ENCODE measurements at regions not wholly inside any gene's neighbourhood (a gene's known extent, or its start where the extent isn't known, plus 50 kb on each side); places are given as distances from the start of the nearest gene placed in this dataset.
A peak's percentile ranks its signal among the peaks of the same experiment; 100 is the strongest.

DNA sequence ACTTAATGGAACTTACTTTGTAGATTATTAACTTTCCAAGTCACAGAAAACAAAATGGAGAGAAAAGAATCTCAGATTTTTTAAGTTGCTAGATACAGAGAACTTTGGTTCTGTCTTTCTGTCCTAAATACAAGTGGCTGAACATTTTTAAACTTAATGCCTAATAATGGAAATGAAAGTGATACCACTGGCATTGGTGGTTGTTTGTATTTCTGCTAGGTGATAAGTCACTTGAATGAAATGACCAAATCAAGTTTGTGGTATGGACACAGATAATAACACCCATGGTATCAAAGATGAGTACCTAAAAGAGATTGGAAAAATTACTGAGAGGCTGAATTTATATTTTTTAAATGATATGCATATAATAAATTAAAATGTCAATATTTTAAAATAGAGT is 502.1 kb downstream of the CNTN6 start:
- H3K4me3 ChIP-seq (ENCODE audit: low read depth, low read length), result no peak overlapping the region
- TF ChIP-seq POLR2A (IDR thresholded peaks at IDR 0.05; ENCODE audit: extremely low read depth, insufficient read length) (no peak), MYC (IDR thresholded peaks at IDR 0.05; ENCODE audit: low read depth, low read length) (no peak)
- TF ChIP-seq, protein P1, sequence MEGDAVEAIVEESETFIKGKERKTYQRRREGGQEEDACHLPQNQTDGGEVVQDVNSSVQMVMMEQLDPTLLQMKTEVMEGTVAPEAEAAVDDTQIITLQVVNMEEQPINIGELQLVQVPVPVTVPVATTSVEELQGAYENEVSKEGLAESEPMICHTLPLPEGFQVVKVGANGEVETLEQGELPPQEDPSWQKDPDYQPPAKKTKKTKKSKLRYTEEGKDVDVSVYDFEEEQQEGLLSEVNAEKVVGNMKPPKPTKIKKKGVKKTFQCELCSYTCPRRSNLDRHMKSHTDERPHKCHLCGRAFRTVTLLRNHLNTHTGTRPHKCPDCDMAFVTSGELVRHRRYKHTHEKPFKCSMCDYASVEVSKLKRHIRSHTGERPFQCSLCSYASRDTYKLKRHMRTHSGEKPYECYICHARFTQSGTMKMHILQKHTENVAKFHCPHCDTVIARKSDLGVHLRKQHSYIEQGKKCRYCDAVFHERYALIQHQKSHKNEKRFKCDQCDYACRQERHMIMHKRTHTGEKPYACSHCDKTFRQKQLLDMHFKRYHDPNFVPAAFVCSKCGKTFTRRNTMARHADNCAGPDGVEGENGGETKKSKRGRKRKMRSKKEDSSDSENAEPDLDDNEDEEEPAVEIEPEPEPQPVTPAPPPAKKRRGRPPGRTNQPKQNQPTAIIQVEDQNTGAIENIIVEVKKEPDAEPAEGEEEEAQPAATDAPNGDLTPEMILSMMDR (IDR thresholded peaks at IDR 0.05; ENCODE audit: low read depth, low read length), result no peak
- TF ChIP-seq, protein P2, sequence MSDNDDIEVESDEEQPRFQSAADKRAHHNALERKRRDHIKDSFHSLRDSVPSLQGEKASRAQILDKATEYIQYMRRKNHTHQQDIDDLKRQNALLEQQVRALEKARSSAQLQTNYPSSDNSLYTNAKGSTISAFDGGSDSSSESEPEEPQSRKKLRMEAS (IDR thresholded peaks at IDR 0.05; ENCODE audit: low read depth, low read length), result no peak
- DNase-seq (ENCODE audit: low read depth), result no peak

DNA sequence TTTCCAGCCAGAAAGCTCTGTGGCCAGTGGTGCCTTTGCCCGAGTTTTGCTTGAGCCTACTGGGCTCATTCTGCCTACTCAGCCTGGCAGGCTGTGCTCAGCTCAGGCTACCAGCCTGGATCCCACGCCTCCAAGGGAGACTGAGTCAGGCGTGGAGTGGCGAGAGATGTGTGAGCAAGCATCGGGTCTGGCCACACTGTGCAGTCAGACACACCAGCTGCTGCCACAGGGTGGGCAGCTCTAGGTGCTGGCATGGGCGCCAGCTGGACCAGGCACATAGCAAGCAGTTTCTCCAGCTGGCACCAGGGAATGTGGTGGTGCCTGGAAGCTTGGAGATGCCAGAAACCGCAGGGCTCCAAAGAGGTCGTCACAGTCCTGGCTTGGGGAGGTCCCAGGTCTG is 498.5 kb upstream of the CNTN4 start:
- DNase-seq (ENCODE audit: low read depth), result no peak
- no peak overlapping the region for H3K4me3 ChIP-seq (ENCODE audit: low read depth, low read length)
- TF ChIP-seq, protein P1 (IDR thresholded peaks at IDR 0.05; ENCODE audit: low read depth, low read length), result no peak
- no peak for TF ChIP-seq POLR2A (IDR thresholded peaks at IDR 0.05; ENCODE audit: extremely low read depth, insufficient read length)
- TF ChIP-seq, protein P2 (IDR thresholded peaks at IDR 0.05; ENCODE audit: low read depth, low read length), result no peak
- no peak for TF ChIP-seq MYC (IDR thresholded peaks at IDR 0.05; ENCODE audit: low read depth, low read length)

DNA sequence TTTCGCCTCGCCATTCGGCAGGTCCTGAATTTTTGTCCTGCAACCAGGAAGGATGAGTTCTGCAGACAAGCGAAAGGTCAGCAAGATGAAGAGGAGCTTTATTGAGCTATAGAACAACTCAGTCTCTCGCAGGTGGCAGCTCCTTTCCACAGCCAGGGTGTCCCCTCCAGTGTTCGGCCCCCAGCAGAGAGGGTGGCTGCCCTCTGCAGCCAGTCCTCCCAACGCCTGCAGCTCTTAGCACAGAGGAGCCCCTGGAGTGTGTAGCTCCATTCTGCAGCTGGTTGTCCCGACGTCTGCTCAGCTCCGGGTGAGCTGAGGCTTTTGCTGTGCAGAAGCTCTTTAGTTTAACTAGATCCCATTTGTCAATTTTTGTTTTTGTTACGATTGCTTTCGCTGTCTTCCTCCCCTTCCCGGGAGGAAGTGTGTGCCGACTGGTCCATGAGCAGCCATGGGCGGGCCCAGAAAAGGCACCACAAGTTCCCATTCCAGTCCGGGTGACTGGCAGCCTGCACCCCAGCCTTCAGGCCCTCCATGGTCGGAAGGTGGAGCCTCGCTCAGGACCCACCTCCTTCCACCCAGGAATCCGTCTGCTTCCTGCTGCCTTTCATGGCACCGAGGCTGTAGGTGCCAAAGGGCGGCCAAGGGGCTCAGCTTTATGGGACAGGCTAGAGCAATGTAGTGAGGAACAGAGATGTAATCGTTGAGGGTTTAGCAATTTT is 497.8 kb upstream of the CNTN4 start:
- no peak for TF ChIP-seq MYC (IDR thresholded peaks at IDR 0.05; ENCODE audit: low read depth, low read length)
- H3K4me3 ChIP-seq (ENCODE audit: low read depth, low read length), result no peak overlapping the region
- no peak for DNase-seq (ENCODE audit: low read depth)

DNA sequence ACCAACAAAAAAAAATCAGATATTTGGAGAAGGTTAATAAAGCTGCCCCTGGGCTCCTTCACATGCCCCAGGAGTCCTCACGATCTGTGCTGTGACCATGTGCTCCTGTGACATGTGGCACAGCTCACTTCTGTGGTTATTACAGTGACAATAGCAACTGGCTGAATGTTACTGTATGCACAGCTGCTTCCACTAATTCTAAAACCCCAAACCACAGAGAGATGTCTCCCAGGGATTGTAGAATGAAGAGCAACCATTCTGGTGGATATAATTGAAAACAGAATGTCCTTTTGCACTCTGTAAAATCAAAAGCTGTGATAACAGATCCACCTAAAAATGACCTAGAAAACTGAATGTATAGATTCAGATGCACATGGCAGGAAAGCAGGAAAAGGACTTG is 489.2 kb upstream of the CNTN4 start:
- TF ChIP-seq, protein P1 (IDR thresholded peaks at IDR 0.05; ENCODE audit: low read depth, low read length), result no peak
- TF ChIP-seq, protein P2 (IDR thresholded peaks at IDR 0.05; ENCODE audit: low read depth, low read length), result peak; percentile 42; the same call in 1 of the 2 replicates
- no peak overlapping the region for H3K4me3 ChIP-seq (ENCODE audit: low read depth, low read length)
- DNase-seq (ENCODE audit: low read depth), result peak; percentile 4

DNA sequence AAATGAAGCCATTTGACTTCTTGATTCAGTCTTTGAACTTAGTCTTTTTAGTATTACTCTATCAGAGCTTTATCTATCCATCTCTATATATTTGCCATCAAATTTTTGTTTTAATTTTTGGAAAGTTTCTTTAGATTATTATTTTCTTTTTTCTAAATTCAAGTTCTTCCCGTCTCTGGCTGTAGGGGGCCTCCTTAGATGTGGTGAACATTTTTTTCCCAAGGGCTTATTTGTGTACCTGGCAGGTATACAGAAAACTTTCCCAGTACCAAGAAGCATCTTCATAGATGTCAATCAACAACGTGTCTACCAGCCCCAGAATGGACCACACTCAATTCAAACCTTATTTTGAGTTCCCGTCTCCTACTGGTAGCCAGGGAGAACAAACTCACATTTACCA is 486.8 kb upstream of the CNTN4 start:
- TF ChIP-seq POLR2A (IDR thresholded peaks at IDR 0.05; ENCODE audit: extremely low read depth, insufficient read length) (no peak), MYC (IDR thresholded peaks at IDR 0.05; ENCODE audit: low read depth, low read length) (no peak)
- TF ChIP-seq, protein P2 (IDR thresholded peaks at IDR 0.05; ENCODE audit: low read depth, low read length), result no peak
- TF ChIP-seq, protein P1 (IDR thresholded peaks at IDR 0.05; ENCODE audit: low read depth, low read length), result no peak
- DNase-seq (ENCODE audit: low read depth), result no peak
- no peak overlapping the region for H3K4me3 ChIP-seq (ENCODE audit: low read depth, low read length)

DNA sequence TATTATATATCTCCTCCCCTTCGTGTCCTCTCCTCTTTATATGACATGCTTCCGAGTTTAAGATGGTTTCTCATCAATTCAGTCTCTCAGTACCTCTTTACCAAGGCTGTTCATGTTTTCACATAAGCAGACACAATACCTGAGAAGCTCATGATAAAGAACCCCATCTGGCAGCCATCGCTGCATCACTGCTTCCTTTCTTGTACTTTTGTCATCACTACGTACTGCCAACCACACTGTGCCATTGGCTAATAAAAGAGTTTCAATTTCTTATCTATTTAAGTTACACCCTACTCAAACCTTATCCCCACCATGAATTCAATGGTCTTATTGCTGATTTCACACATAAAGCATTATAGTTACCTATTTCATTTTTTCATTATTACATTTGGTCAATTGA is 484.7 kb upstream of the CNTN4 start:
- TF ChIP-seq, protein P1 (IDR thresholded peaks at IDR 0.05; ENCODE audit: low read depth, low read length), result no peak
- TF ChIP-seq, protein P2 (IDR thresholded peaks at IDR 0.05; ENCODE audit: low read depth, low read length), result no peak
- TF ChIP-seq POLR2A (IDR thresholded peaks at IDR 0.05; ENCODE audit: extremely low read depth, insufficient read length), result no peak
- TF ChIP-seq MYC (IDR thresholded peaks at IDR 0.05; ENCODE audit: low read depth, low read length), result no peak
- no peak for DNase-seq (ENCODE audit: low read depth)
- H3K4me3 ChIP-seq (ENCODE audit: low read depth, low read length), result no peak overlapping the region
